ENCODE measurements at regions not wholly inside any gene's neighbourhood (a gene's known extent, or its start where the extent isn't known, plus 50 kb on each side); places are given as distances from the start of the nearest gene placed in this dataset.

GRCh38 chr2:216274194-216274840 is 98.0 kb downstream of the MARCHF4 start:
- ATAC-seq (peak; percentile 18; the same call in 1 of the 2 replicates), DNase-seq (no peak)
- Histone ChIP-seq H3K27ac (ENCODE audit: low read length) (no peak overlapping the region), H3K36me3 (ENCODE audit: low read depth, low read length) (no peaks in the 10 kb centered on the region), H3F3A (ENCODE audit: low read length, unreplicated experiment) (no peaks in the 10 kb centered on the region), H4K20me1 (ENCODE audit: low read length) (no peaks in the 10 kb centered on the region), H3K9me2 (replicated peaks; ENCODE audit: low read length) (no peaks in the 10 kb centered on the region), H3K9ac (ENCODE audit: low read length) (no peak overlapping the region), H3K79me2 (ENCODE audit: low read length) (no peaks in the 10 kb centered on the region), H3K4me2 (ENCODE audit: low read length) (no peak overlapping the region), H2AFZ (ENCODE audit: low read length) (no peak overlapping the region), H3K4me3 (ENCODE audit: low read length) (no peak overlapping the region), H3K4me1 (ENCODE audit: insufficient read depth, low read length) (no peaks in the 10 kb centered on the region), H3K27me3 (ENCODE audit: low read length) (peaks cover 13% of the 10 kb centered on the region; the same call in 1 of the 2 replicates), H3K9me3 (ENCODE audit: low read length) (no peaks in the 10 kb centered on the region)
- intact Hi-C loops (cut with micrococcal nuclease): no loop called here
- ChIA-PET CTCF (no interaction called here), POLR2A (ENCODE audit: unreplicated experiment) (no interaction called here)
- no peak for TF ChIP-seq EZH2 (IDR thresholded peaks at IDR 0.05; ENCODE audit: low read length, unreplicated experiment)
- TF ChIP-seq EZH2phosphoT487 (IDR thresholded peaks at IDR 0.05; ENCODE audit: borderline replicate concordance, low read length): no peak
- no peak for TF ChIP-seq CTCF (conservative IDR thresholded peaks at IDR 0.05; ENCODE audit: low read depth, low read length)
- BruUV-seq (replicated peaks): no TSS peak

- Histone ChIP-seq H3K9me2 (replicated peaks; ENCODE audit: low read length) (no peaks in the 10 kb centered on the region), H3K27me3 (ENCODE audit: low read length) (no peaks in the 10 kb centered on the region), H3F3A (ENCODE audit: low read length, unreplicated experiment) (no peaks in the 10 kb centered on the region), H4K20me1 (ENCODE audit: low read length) (no peaks in the 10 kb centered on the region), H3K4me3 (ENCODE audit: low read length) (no peak overlapping the region), H3K4me2 (ENCODE audit: low read length) (no peak overlapping the region), H2AFZ (ENCODE audit: low read length) (no peak overlapping the region), H3K36me3 (ENCODE audit: low read depth, low read length) (no peaks in the 10 kb centered on the region), H3K27ac (ENCODE audit: low read length) (no peak overlapping the region), H3K4me1 (ENCODE audit: insufficient read depth, low read length) (no peaks in the 10 kb centered on the region), H3K9me3 (ENCODE audit: low read length) (no peaks in the 10 kb centered on the region), H3K9ac (ENCODE audit: low read length) (no peak overlapping the region), H3K79me2 (ENCODE audit: low read length) (no peaks in the 10 kb centered on the region)
- no TSS peak for BruUV-seq (replicated peaks)
- ATAC-seq: no peak
- no peak for DNase-seq
- CTCF ChIA-PET: no interaction called here
- TF ChIP-seq EZH2 (IDR thresholded peaks at IDR 0.05; ENCODE audit: low read length, unreplicated experiment): no peak
- TF ChIP-seq CTCF (conservative IDR thresholded peaks at IDR 0.05; ENCODE audit: low read depth, low read length): no peak
- TF ChIP-seq EZH2phosphoT487 (IDR thresholded peaks at IDR 0.05; ENCODE audit: borderline replicate concordance, low read length): no peak
- intact Hi-C loops (cut with micrococcal nuclease): no loop called here
- POLR2A ChIA-PET (ENCODE audit: unreplicated experiment): no interaction called here
Observed at GRCh38 chr2:216261042-216261537, 111.2 kb downstream of the MARCHF4 start.

GRCh38 chr2:216260629-216261028 is 111.7 kb downstream of the MARCHF4 start:
- H3K9ac ChIP-seq (ENCODE audit: low read length): no peak overlapping the region
- intact Hi-C loops (cut with micrococcal nuclease): no loop called here
- POLR2A ChIA-PET (ENCODE audit: unreplicated experiment): no interaction called here
- H3F3A ChIP-seq (ENCODE audit: low read length, unreplicated experiment): no peaks in the 10 kb centered on the region
- no TSS peak for BruUV-seq (replicated peaks)
- H3K36me3 ChIP-seq (ENCODE audit: low read depth, low read length): no peaks in the 10 kb centered on the region
- no peaks in the 10 kb centered on the region for H3K79me2 ChIP-seq (ENCODE audit: low read length)
- H3K9me2 ChIP-seq (replicated peaks; ENCODE audit: low read length): no peaks in the 10 kb centered on the region
- DNase-seq (no peak), ATAC-seq (no peak)
- no peak overlapping the region for H3K4me2 ChIP-seq (ENCODE audit: low read length)
- H3K27ac ChIP-seq (ENCODE audit: low read length): no peak overlapping the region
- H3K4me1 ChIP-seq (ENCODE audit: insufficient read depth, low read length): no peaks in the 10 kb centered on the region
- CTCF ChIA-PET: no interaction called here
- TF ChIP-seq CTCF (conservative IDR thresholded peaks at IDR 0.05; ENCODE audit: low read depth, low read length) (no peak), EZH2 (IDR thresholded peaks at IDR 0.05; ENCODE audit: low read length, unreplicated experiment) (no peak), EZH2phosphoT487 (IDR thresholded peaks at IDR 0.05; ENCODE audit: borderline replicate concordance, low read length) (no peak)
- no peak overlapping the region for H2AFZ ChIP-seq (ENCODE audit: low read length)
- no peaks in the 10 kb centered on the region for H3K9me3 ChIP-seq (ENCODE audit: low read length)
- H3K27me3 ChIP-seq (ENCODE audit: low read length): no peaks in the 10 kb centered on the region
- H3K4me3 ChIP-seq (ENCODE audit: low read length): no peak overlapping the region
- no peaks in the 10 kb centered on the region for H4K20me1 ChIP-seq (ENCODE audit: low read length)

All from PC-3 (cell line).